Smooth muscle cell (in vitro differentiated cells): ENCODE measurements at regions not wholly inside any gene's neighbourhood (a gene's known extent, or its start where the extent isn't known, plus 50 kb on each side); places are given as distances from the start of the nearest gene placed in this dataset.

Experiments
- DNase-seq: peaks from one replicate; lab custom pipeline; 2025; ENCODE audit not compliant: unreplicated experiment; lab: John Stamatoyannopoulos, UW
- H2AFZ ChIP-seq: fragments of 200-600 bp; sonication (generic); 2 replicates; pipeline ENCODE4 v1.6.0; 2016; ENCODE audit warnings: antibody characterized with exemption, low read depth, mild to moderate bottlenecking
- H3F3A ChIP-seq: fragments of 200-600 bp; sonication (generic); 2 replicates; pipeline ENCODE4 v1.6.0; 2017; ENCODE audit warnings: antibody characterized with exemption, low read depth
- H3K27ac ChIP-seq: fragments of 200-600 bp; sonication (generic); 2 replicates; pipeline ENCODE4 v1.5.1; 2016; ENCODE audit warnings: low read depth, mild to moderate bottlenecking
- H3K27me3 ChIP-seq: fragments of 200-600 bp; sonication (generic); 2 replicates; pipeline ENCODE4 v1.6.1; 2016; ENCODE audit warnings: low read depth, mild to moderate bottlenecking
- H3K36me3 ChIP-seq: fragments of 200-600 bp; sonication (generic); 2 replicates; pipeline ENCODE4 v1.5.1; 2016; ENCODE audit warnings: low read depth
- H3K4me1 ChIP-seq: fragments of 200-600 bp; sonication (generic); 2 replicates; pipeline ENCODE4 v1.5.1; 2016; ENCODE audit warnings: low read depth
- H3K4me2 ChIP-seq: fragments of 200-600 bp; sonication (generic); 2 replicates; pipeline ENCODE4 v1.6.0; 2016; ENCODE audit warnings: mild to moderate bottlenecking
- H3K4me3 ChIP-seq: fragments of 200-600 bp; sonication (generic); 2 replicates; pipeline ENCODE4 v1.5.1; 2016; ENCODE audit warnings: mild to moderate bottlenecking
- H3K79me2 ChIP-seq: fragments of 200-600 bp; sonication (generic); 2 replicates; pipeline ENCODE4 v1.6.0; 2016; ENCODE audit warnings: low read depth, mild to moderate bottlenecking
- H3K9ac ChIP-seq: fragments of 200-600 bp; sonication (generic); 2 replicates; pipeline ENCODE4 v1.6.0; 2016; ENCODE audit warnings: low read depth
- H3K9me3 ChIP-seq: fragments of 200-600 bp; sonication (generic); replicated peaks from 2 replicates; pipeline ENCODE4 v1.5.1; 2016; ENCODE audit warnings: low read depth
- H4K20me1 ChIP-seq: fragments of 200-600 bp; sonication (generic); 2 replicates; pipeline ENCODE4 v1.6.0; 2016; ENCODE audit warnings: low read depth
- CTCF ChIP-seq: fragments of 200-600 bp; sonication (generic); IDR thresholded peaks from 2 replicates; pipeline ENCODE4 v1.5.1; 2017; ENCODE audit warnings: borderline replicate concordance, mild to moderate bottlenecking, antibody characterized with exemption; ENCODE audit not compliant: insufficient read depth, poor library complexity, severe bottlenecking
- WGBS: methylation state at CpG from one replicate; pipeline ENCODE4 v1.1.7; 2016; ENCODE audit warnings: low lambda C conversion rate; 5-methylcytosine and 5-hydroxymethylcytosine counted together

- WGBS: 92% methylated on average over 4 of the region's 4 CpGs
- Histone ChIP-seq H3K4me2 (no peak overlapping the region), H3K9me3 (no peaks in the 10 kb centered on the region), H3K9ac (no peak overlapping the region), H3K27ac (no peak overlapping the region), H2AFZ (no peak overlapping the region), H3K4me1 (no peaks in the 10 kb centered on the region), H3K79me2 (no peaks in the 10 kb centered on the region), H3K27me3 (no peaks in the 10 kb centered on the region), H4K20me1 (no peaks in the 10 kb centered on the region), H3K36me3 (no peaks in the 10 kb centered on the region), H3K4me3 (no peak overlapping the region), H3F3A (no peaks in the 10 kb centered on the region)
- no peak for TF ChIP-seq CTCF
- no peak for DNase-seq
Measured at GRCh38 chr17:53707566-53707965, 115.2 kb upstream of the KIF2B start.

GRCh38 chr17:53696286-53696685, 126.4 kb upstream of the KIF2B start:
- Histone ChIP-seq H4K20me1 (no peaks in the 10 kb centered on the region), H3K9me3 (no peaks in the 10 kb centered on the region), H3K4me3 (no peak overlapping the region), H3K79me2 (no peaks in the 10 kb centered on the region), H2AFZ (no peak overlapping the region), H3K27ac (no peak overlapping the region), H3K27me3 (no peaks in the 10 kb centered on the region), H3K4me2 (no peak overlapping the region), H3F3A (no peaks in the 10 kb centered on the region), H3K36me3 (no peaks in the 10 kb centered on the region), H3K9ac (no peak overlapping the region), H3K4me1 (no peaks in the 10 kb centered on the region)
- 90% methylated on average over 5 of the region's 5 CpGs for WGBS
- no peak for TF ChIP-seq CTCF
- DNase-seq: no peak

GRCh38 chr17:53687324-53687723, 135.4 kb upstream of the KIF2B start:
- no peaks in the 10 kb centered on the region for H4K20me1 ChIP-seq
- no peaks in the 10 kb centered on the region for H3K36me3 ChIP-seq
- H3K4me2 ChIP-seq: no peak overlapping the region
- H3K27me3 ChIP-seq: no peaks in the 10 kb centered on the region
- no peak for TF ChIP-seq CTCF
- H3F3A ChIP-seq: no peaks in the 10 kb centered on the region
- H3K79me2 ChIP-seq: no peaks in the 10 kb centered on the region
- no peak overlapping the region for H2AFZ ChIP-seq
- no peak overlapping the region for H3K9ac ChIP-seq
- H3K9me3 ChIP-seq: no peaks in the 10 kb centered on the region
- no peak for DNase-seq
- WGBS: 95% methylated on average over 3 of the region's 3 CpGs
- H3K27ac ChIP-seq: no peak overlapping the region
- no peaks in the 10 kb centered on the region for H3K4me1 ChIP-seq
- H3K4me3 ChIP-seq: no peak overlapping the region

- Histone ChIP-seq H3F3A (no peaks in the 10 kb centered on the region), H4K20me1 (no peaks in the 10 kb centered on the region), H3K4me3 (no peak overlapping the region), H3K27me3 (no peaks in the 10 kb centered on the region), H3K9ac (no peak overlapping the region), H3K27ac (no peak overlapping the region), H3K79me2 (no peaks in the 10 kb centered on the region), H3K4me1 (no peaks in the 10 kb centered on the region), H3K9me3 (peaks cover 3% of the 10 kb centered on the region), H3K36me3 (no peaks in the 10 kb centered on the region), H2AFZ (no peak overlapping the region), H3K4me2 (no peak overlapping the region)
- TF ChIP-seq CTCF: no peak
- no peak for DNase-seq
- WGBS: 88% methylated on average over 1 of the region's 1 CpG
Measured at GRCh38 chr17:53680745-53681144, 142.0 kb upstream of the KIF2B start.
